T-helper 1 cell treated with Interleukin-12 subunit alpha and Interleukin-12 subunit beta and Interleukin-4 antibody, amounts not matched to agents 30 ng/mL and 1 ng/mL, for 36 hours (primary cell): ENCODE measurements at regions not wholly inside any gene's neighbourhood (a gene's known extent, or its start where the extent isn't known, plus 50 kb on each side); places are given as distances from the start of the nearest gene placed in this dataset.

Experiments used
- intact Hi-C: fragments of 100-400 bp; cut with micrococcal nuclease; formaldehyde crosslinking; loops from one replicate; pipeline ENCODE4 v1.15.1; 2024

DNA sequence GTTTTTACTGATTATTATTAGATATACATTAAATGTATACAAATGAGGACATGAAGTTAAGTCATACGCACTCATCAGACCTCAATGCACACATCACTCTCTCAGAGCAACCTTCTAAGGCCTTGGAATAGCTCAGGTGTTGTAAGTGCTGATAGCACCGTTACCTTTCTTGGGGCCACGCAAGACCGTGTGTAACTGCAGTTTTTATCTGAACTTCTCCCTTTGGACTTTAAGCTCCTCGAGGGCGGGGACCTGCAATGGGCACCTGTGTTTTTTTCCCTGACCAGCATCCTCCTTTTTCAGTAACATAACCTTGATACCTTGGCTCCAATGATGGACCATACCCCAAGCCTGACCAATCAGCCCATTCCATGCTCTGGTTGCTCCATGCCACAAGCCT lies 136.5 kb upstream of the TMCC3 start:
- intact Hi-C loops = no loop called here

- intact Hi-C loops = no loop called here
These were observed 133.5 kb upstream of the TMCC3 start for GRCh38 chr12:94783862-94784261.

- intact Hi-C loops = no loop called here
These were observed 133.0 kb upstream of the TMCC3 start for GRCh38 chr12:94783343-94783742.

GRCh38 chr12:94781835-94782234 lies 131.5 kb upstream of the TMCC3 start:
- intact Hi-C loops = no loop called here

- intact Hi-C loops = no loop called here
These were observed 129.1 kb upstream of the TMCC3 start for GRCh38 chr12:94779485-94779884.

DNA sequence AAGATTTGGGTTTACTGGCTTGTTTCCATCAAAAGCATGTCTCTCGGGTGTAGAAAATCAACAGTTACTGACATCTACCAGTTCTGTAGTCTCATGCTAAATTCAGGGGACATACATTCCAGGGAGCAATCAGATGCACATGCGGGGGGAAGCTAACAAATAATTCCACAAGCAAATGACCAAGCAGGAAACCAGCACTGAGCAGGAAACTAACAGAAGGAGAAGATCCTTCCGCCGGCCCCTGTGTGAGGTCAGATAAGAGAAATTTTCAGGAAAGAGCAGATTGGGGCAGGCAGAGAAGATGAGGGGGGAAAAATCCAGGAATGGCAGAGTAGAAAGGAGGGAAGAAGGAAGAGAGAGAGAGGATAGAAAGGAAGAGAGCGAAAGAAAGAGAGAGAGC lies 127.6 kb upstream of the TMCC3 start:
- intact Hi-C loops = no loop called here

DNA sequence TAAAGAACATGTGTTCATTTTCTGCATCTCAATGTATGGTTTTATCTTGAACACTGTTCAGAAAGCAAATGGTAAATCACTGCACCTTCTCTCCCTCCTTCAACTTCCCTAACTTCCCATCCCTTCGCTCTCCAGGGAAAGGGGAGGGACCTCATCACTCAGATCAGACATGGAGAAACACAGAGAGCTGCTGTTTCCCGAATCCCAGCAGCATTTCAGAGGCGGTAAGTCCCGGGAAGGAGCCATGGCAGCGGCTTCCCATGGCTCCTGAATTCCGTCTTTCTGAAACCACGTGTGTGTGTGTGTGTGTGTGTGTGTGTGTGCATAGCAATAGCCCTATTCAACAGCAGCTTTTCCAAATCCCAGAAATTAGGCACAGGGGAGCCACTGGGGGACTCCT lies 125.4 kb upstream of the TMCC3 start:
- intact Hi-C loops = no loop called here

- intact Hi-C loops = no loop called here
These were observed 121.4 kb upstream of the TMCC3 start for GRCh38 chr12:94771741-94772140.

- intact Hi-C loops = no loop called here
These were observed 120.8 kb upstream of the TMCC3 start for GRCh38 chr12:94771199-94771598.

GRCh38 chr12:94770791-94771190 lies 120.4 kb upstream of the TMCC3 start:
- intact Hi-C loops = no loop called here

DNA sequence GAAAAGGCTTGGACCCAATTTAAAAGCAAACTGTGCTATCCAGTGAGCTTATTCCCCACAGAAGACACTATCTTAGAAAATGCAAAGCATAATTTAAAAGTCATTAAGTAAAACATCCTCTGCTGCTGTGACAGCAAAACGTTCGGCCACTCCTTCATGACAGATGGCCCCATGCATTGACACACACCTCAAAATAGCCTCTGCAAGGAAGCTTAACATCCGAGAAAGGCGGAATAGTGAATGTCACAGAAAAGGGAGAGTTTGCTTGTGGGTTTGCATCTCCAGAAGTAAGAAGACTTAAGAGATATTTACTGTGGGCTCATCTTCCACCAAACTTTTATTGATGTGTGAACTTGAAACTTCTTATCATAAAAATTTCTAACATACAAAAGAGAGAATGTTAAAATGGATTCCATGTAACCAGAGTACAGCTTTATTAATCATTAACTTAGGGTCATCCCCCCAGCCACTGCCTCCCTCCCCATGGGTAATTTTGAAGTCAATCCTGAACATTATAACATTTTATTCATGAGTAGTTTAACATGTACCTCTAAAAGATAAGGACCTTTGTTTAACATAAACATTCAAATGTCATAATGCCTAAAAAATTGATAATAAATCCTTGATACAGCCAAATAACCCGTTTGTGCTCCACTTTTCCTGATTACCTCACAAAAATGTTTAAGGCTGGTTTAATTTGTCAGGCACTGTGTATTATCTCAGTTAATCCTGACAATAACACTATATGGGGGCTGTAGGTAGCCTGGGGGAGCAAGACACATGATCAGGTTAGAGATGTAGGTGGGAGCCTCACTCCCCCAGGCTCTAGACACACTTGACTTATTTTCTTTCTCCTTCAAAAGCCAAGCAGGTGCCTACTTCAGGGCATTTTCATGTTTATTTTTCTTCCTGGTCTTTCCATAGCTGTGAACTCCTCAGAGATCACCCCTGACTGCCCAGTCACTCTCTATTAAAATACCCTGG lies 119.7 kb upstream of the TMCC3 start:
- intact Hi-C loops = loop anchor here (10.0 kb wide), 1 partner anchor 505 kb away; no protein-coding TSS in a partner anchor

GRCh38 chr12:94769047-94769420 lies 118.7 kb upstream of the TMCC3 start:
- intact Hi-C loops = loop anchor here (10.0 kb wide), 1 partner anchor 504 kb away; no protein-coding TSS in a partner anchor

DNA sequence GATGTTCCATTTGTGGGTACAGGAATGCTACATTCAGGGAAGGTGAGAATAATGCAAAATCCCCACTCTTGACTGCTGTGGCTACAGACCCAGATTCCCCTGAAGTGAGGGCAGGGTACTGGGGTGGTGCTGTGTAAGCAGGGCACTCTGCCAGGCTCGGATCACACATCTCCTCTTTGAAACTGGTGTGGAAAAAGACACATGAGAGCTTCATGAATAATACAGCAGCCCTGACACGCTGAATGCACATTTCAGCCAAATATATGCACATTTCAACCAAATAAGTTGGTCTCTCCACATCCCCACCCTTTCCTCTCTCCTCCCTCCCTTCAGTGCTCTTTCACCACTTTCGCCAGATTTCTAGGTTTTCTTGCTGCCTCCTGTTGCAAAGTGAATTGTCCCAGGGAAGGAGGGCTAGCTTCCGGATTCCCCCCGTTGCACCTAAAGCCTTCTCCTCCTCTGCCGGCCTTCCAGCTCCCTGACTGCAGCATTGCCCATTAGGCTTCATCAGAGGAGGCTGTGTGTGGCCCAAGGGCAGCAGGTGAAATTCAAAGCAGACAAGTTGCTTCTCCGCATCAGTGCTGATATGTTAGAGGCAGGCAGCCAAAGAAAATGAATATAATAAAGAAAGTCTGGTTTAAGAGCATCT lies 118.2 kb upstream of the TMCC3 start:
- intact Hi-C loops = loop anchor here (10.0 kb wide), 1 partner anchor 504 kb away; no protein-coding TSS in a partner anchor

DNA sequence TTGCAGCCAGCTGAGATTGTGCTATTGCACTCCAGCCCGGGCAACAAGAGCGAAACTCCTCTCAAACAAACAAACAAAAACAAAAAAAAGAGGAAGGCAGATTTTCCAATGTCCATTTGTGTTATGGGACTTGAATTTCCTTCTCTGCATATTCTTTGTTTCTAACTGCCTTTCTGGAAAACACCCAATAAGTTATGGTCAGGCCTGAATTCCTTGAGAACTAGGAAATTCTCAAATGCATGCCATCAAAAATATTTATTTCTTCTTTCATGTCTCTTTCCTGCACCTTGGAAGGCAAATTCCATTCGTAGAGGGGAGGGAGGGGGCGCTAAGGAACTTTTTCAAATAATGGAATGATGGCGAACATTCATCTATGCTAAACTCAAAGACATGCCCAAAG lies 117.6 kb upstream of the TMCC3 start:
- intact Hi-C loops = loop anchor here (10.0 kb wide), 1 partner anchor 503 kb away; no protein-coding TSS in a partner anchor

GRCh38 chr12:94766397-94766796 lies 116.0 kb upstream of the TMCC3 start:
- intact Hi-C loops = loop anchor here (10.0 kb wide), 1 partner anchor 502 kb away; no protein-coding TSS in a partner anchor

- intact Hi-C loops = loop anchor here (5.0 to 10.0 kb wide), 2 partner anchors 499 to 616 kb away; partner anchors contain the start of gene PLXNC1
These were observed 113.1 kb upstream of the TMCC3 start for GRCh38 chr12:94763462-94763861.

- intact Hi-C loops = loop anchor here (5.0 to 10.0 kb wide), 2 partner anchors 498 to 616 kb away; partner anchors contain the start of gene PLXNC1
These were observed 112.6 kb upstream of the TMCC3 start for GRCh38 chr12:94762943-94763342.

GRCh38 chr12:94762259-94762942 lies 112.0 kb upstream of the TMCC3 start:
- intact Hi-C loops = loop anchor here (5.0 to 10.0 kb wide), 2 partner anchors 498 to 615 kb away; partner anchors contain the start of gene PLXNC1

- intact Hi-C loops = loop anchor here (5.0 to 10.0 kb wide), 2 partner anchors 497 to 614 kb away; partner anchors contain the start of gene PLXNC1
These were observed 111.2 kb upstream of the TMCC3 start for GRCh38 chr12:94761559-94761958.

GRCh38 chr12:94760786-94761185 lies 110.4 kb upstream of the TMCC3 start:
- intact Hi-C loops = loop anchor here (5.0 to 10.0 kb wide), 2 partner anchors 496 to 613 kb away; partner anchors contain the start of gene PLXNC1

DNA sequence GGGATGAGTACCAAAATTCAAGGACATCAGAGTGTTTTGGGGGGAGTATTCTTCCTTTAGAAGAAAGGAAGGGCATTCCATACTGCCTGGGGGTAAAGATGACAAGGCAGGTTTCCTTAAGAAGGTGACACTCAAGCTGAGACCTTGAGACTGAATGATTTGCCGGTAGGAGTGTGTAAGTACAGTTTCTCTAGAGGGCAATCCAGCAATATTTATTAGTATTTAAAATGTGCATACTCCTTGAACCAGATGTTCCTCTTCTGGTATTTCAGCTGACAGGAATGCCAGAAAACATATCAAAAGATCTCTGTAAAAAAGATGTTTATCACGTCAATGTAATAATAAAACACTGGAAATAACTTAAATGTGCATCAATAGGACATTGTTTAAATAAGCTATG lies 106.4 kb upstream of the TMCC3 start:
- intact Hi-C loops = no loop called here
